ENCODE measurements at regions not wholly inside any gene's neighbourhood (a gene's known extent, or its start where the extent isn't known, plus 50 kb on each side); places are given as distances from the start of the nearest gene placed in this dataset.

GRCh38 chr6:43861212-43861894, 91.3 kb downstream of the VEGFA start:
- no peak for DNase-seq

DNA sequence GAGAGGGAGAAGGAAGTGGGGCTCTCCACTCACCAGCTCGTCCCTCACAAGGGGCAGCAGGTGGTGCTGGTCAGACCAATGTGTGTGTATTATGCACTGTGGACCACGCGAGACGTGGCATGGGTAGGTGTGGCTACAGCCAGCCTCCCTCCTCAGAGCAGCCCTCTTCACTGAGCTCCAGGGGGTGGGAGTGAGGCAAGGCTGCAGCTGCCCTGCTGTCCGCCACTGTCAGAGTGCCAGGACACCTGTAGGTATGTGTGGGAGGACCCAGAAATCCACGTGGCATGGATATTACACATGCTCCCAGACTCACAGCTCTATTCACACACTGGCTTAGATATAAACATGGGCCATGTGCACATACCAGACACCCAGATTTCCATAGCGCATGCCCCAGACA, 90.3 kb downstream of the VEGFA start:
- no peak for DNase-seq

- no peak for DNase-seq
Measured at GRCh38 chr6:43859213-43859612, 89.2 kb downstream of the VEGFA start.

DNA sequence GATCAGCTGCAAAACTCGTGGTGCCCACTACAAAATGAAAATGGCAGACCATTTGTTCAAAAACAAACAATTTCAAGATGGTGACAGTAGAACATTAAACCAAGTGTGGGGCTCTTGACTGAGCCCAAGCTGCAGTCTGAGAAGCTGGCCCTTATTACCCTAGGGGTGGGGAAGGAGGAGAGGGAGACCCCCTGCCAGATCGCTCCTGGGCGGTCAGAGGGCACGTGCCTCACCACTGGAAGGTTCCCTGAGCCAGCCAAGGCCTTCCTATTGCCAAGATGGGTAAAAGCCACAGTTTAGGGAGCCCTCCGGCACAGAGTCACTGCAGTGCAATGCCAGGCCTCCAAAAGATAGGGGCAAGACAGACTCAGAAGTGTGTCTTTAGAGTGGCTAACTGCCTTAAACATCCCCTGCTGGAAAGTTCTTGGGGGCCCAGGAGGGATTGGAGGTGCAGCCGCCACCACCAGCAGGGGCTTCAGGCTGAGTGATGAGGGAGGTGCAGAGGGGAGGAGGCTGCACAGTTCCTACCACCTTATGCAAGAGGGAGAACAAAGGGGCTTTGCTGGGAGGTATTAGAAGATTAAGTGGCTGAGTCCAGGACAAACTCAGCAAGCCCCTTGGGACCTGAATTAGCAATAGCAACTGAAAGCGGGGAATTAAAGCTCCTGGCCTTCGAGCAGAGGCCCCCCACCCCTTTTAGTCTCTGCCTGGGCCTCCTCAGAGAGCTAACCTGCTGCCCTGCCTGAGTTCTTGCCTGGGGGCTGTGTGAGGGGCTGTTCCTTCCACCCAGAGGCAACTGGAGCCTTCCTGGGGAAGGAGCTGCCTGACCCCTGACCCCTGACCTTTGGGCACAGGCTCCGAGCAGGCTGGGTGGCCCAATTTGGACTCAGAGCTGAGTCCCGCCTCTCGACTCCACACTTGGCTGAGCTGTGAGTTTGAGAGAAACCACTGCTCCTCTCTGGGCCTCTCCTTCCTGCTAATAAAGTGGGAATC, 88.4 kb downstream of the VEGFA start:
- no peak for DNase-seq

GRCh38 chr6:43856005-43856765, 86.2 kb downstream of the VEGFA start:
- DNase-seq, result no peak

DNA sequence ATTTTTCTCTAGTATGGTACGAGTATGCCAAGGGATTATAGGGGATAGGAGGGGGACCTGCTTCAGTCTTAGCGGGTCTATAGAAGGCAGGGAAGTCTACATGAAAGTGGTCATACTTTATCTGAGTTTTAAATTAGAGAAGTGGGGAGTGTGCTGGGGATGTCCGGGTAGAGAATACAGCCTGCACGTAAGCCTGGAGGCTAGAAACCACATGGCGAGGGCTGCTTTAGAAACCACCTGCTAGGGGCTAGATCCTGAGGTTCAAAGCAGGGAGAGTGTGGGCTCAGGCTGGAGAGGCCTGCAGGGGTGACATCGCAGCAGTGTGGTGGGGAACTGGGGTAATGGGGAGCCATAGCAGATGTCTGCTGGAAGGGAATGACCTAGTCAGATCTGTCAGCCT, 85.2 kb downstream of the VEGFA start:
- no peak for DNase-seq

GRCh38 chr6:43853066-43853650, 83.1 kb downstream of the VEGFA start:
- DNase-seq, result no peak

- no peak for DNase-seq
Measured at GRCh38 chr6:43852350-43852864, 82.4 kb downstream of the VEGFA start.

DNA sequence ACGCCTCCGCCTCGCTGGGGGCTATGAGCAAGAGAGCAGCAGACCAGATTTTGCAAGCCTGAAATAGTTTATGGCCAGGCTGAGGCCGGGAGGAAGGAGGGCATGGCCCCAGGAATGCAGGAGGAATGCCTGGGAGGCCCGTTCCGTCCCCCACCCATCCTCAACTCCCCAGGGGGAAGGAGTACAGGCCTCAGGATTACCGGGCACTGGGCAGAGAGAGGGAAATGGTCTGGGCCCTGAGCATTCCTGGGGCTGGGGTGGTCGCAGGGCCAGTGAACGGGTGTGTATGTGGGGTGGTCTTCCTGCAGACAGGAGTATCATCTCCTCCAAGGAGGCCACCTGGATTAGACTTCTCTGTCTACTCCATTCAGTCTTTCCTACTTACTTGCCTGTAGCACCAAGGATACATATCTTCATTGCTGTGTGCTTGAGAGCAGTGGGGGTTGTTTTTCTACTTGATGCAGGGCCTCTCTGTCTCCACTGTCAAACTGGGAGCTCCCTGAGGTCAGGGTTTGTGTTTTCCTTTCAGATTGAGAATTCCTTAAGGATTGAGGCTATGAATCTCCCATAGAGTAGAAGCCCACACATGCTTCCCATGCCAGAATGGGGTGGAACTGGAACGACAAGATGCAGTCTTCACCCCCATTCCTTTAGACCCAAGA, 81.3 kb downstream of the VEGFA start:
- no peak for DNase-seq

- DNase-seq, result no peak
Measured at GRCh38 chr6:43850314-43851203, 80.5 kb downstream of the VEGFA start.

DNA sequence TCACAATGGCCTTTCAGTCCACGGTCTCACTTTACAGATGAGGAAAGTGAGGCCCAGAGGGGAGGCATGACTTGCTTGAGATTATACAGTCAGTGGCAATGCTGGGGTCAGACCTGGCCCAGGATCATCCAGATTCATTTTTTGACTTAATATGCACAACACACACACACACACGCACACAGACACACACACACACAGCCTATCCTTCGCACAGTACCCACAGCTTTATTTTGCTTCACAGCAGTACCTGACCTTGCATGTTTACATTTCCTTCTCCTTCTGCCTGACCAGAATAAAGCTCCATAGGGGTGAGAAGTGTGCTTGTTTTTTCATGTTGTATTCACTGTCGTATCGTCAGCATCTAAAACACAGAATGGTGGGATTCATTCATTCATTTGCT, 79.8 kb downstream of the VEGFA start:
- no peak for DNase-seq

DNA sequence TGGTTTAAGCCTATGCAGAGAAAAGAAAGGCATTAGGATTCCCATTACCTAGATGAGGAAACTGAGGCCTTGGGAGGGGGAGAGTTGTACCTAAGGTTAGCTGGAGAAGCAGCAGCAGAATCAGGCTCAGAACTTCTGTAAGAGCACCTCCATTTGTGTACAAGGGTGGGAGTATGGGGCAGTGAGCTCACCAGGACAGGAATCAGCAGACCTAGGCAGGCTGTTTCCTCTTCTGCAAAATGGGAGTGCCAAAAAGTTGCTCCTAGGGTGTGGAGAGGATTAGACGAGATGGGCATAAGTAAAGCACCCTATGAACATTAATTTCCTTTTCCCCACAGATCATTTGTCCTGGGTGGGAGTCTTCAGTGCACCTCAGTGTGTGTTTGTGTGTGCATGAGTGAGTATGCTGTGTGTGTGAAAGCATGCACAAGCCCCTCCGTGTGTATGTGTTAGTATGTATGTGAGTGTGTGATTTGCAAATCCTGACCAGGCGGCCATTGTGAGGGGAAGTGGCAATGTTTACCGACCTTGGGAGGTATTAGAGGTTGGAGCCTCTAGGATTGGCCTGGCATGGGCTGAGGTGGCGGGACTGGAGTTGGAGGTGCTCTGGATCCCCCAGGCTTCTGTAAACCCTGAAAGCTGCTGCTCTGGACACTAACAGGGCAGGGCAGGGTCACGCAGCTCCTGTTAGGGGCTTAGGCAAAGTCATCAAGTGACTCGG, 78.8 kb downstream of the VEGFA start:
- DNase-seq, result no peak

GRCh38 chr6:43847741-43848630, 78.0 kb downstream of the VEGFA start:
- no peak for DNase-seq

DNA sequence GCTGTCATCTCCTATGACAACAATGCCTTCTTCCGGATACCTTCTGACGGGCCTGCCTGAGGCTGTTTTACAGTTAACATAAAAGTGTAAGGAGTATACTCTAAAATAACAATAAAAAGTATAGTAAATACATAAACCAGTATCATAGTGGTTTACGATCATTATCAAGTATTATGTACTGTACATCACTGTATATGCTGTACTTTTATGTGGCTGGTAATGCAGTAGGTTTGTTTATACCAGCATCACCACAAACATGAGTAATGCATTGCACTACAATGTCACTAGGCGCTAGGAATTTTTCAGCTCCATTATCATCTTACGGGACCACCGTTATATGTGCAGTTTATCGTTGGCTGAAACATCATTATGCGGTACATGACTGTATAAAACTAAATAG, 76.5 kb downstream of the VEGFA start:
- no peak for DNase-seq

- no peak for DNase-seq
Measured at GRCh38 chr6:43845646-43846045, 75.6 kb downstream of the VEGFA start.

- no peak for DNase-seq
Measured at GRCh38 chr6:43843669-43844171, 73.7 kb downstream of the VEGFA start.

- no peak for DNase-seq
Measured at GRCh38 chr6:43843097-43843645, 73.2 kb downstream of the VEGFA start.

DNA sequence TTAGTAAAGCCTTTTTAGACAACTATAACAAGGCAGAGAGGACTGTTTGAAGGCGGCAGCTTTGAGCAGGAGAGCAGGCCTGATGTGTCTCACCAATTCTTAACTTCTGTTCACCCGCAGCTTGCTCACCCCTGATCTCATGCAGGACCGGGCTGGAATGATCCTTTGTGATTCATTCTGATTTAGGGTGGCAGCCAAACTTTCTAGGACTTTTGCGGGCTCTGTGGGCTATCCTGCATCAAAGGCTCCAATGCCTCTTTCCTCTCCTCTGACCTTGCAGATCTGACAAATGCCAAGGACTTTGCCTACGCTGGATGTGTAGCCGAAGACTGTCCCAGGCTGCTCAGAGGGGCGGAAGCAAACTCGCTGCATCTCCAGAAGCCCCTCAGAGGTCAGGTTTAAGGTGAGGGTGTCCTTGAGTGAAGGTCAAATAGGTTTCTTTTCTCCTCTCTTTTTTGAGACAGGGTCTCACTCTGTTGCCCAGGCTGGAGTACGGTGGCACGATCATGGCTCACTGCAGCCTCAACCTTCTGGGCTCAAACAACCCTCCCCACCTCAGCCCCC, 72.3 kb downstream of the VEGFA start:
- DNase-seq, result no peak

Data from NCI-H2107 (cell line).